ENCODE measurements at regions not wholly inside any gene's neighbourhood (a gene's known extent, or its start where the extent isn't known, plus 50 kb on each side); places are given as distances from the start of the nearest gene placed in this dataset.

DNA sequence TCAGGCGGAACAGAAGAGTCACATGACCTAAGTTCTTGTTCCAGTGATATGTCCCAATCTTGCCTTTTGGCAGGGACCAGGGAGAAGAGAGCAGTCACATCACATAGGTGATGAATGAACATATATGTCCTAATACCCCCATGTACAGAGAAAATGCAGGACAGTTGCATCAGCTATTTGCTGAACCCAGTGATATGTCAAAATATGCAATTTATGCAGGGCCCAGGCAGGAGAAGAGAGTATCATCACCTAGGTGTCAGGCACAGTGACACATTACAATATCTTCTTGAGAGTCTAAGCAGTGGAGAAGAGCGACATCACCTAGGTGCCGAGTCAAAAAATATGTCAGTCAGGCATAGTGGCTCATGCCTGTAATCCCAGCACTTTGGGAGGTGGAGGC, 139.9 kb downstream of the ZNF675 start:
- Mint-ChIP-seq H3K36me3 (ENCODE audit: low read depth) (peaks cover 23% of the 10 kb centered on the region), H3K4me3 (no peak overlapping the region), H3K27me3 (ENCODE audit: insufficient read depth, low read depth, poor library complexity) (peaks cover 5% of the 10 kb centered on the region), H3K27ac (no peak overlapping the region), H3K4me1 (peaks cover 7% of the 10 kb centered on the region), H3K9me3 (peaks cover 64% of the 10 kb centered on the region)
- TF ChIP-seq, protein P1, sequence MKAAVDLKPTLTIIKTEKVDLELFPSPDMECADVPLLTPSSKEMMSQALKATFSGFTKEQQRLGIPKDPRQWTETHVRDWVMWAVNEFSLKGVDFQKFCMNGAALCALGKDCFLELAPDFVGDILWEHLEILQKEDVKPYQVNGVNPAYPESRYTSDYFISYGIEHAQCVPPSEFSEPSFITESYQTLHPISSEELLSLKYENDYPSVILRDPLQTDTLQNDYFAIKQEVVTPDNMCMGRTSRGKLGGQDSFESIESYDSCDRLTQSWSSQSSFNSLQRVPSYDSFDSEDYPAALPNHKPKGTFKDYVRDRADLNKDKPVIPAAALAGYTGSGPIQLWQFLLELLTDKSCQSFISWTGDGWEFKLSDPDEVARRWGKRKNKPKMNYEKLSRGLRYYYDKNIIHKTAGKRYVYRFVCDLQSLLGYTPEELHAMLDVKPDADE (IDR thresholded peaks at IDR 0.05) = no peak
- no peak for TF ChIP-seq CREB1 (CRISPR knock-in tag; IDR thresholded peaks at IDR 0.05; ENCODE audit: low read depth)
- no peak for TF ChIP-seq JUNB (IDR thresholded peaks at IDR 0.05; ENCODE audit: unreplicated experiment)
- no peak for TF ChIP-seq STAT1 (IDR thresholded peaks at IDR 0.05; ENCODE audit: unreplicated experiment)
- no peak for TF ChIP-seq NANOG (IDR thresholded peaks at IDR 0.05; ENCODE audit: borderline replicate concordance)
- TF ChIP-seq, protein P2, sequence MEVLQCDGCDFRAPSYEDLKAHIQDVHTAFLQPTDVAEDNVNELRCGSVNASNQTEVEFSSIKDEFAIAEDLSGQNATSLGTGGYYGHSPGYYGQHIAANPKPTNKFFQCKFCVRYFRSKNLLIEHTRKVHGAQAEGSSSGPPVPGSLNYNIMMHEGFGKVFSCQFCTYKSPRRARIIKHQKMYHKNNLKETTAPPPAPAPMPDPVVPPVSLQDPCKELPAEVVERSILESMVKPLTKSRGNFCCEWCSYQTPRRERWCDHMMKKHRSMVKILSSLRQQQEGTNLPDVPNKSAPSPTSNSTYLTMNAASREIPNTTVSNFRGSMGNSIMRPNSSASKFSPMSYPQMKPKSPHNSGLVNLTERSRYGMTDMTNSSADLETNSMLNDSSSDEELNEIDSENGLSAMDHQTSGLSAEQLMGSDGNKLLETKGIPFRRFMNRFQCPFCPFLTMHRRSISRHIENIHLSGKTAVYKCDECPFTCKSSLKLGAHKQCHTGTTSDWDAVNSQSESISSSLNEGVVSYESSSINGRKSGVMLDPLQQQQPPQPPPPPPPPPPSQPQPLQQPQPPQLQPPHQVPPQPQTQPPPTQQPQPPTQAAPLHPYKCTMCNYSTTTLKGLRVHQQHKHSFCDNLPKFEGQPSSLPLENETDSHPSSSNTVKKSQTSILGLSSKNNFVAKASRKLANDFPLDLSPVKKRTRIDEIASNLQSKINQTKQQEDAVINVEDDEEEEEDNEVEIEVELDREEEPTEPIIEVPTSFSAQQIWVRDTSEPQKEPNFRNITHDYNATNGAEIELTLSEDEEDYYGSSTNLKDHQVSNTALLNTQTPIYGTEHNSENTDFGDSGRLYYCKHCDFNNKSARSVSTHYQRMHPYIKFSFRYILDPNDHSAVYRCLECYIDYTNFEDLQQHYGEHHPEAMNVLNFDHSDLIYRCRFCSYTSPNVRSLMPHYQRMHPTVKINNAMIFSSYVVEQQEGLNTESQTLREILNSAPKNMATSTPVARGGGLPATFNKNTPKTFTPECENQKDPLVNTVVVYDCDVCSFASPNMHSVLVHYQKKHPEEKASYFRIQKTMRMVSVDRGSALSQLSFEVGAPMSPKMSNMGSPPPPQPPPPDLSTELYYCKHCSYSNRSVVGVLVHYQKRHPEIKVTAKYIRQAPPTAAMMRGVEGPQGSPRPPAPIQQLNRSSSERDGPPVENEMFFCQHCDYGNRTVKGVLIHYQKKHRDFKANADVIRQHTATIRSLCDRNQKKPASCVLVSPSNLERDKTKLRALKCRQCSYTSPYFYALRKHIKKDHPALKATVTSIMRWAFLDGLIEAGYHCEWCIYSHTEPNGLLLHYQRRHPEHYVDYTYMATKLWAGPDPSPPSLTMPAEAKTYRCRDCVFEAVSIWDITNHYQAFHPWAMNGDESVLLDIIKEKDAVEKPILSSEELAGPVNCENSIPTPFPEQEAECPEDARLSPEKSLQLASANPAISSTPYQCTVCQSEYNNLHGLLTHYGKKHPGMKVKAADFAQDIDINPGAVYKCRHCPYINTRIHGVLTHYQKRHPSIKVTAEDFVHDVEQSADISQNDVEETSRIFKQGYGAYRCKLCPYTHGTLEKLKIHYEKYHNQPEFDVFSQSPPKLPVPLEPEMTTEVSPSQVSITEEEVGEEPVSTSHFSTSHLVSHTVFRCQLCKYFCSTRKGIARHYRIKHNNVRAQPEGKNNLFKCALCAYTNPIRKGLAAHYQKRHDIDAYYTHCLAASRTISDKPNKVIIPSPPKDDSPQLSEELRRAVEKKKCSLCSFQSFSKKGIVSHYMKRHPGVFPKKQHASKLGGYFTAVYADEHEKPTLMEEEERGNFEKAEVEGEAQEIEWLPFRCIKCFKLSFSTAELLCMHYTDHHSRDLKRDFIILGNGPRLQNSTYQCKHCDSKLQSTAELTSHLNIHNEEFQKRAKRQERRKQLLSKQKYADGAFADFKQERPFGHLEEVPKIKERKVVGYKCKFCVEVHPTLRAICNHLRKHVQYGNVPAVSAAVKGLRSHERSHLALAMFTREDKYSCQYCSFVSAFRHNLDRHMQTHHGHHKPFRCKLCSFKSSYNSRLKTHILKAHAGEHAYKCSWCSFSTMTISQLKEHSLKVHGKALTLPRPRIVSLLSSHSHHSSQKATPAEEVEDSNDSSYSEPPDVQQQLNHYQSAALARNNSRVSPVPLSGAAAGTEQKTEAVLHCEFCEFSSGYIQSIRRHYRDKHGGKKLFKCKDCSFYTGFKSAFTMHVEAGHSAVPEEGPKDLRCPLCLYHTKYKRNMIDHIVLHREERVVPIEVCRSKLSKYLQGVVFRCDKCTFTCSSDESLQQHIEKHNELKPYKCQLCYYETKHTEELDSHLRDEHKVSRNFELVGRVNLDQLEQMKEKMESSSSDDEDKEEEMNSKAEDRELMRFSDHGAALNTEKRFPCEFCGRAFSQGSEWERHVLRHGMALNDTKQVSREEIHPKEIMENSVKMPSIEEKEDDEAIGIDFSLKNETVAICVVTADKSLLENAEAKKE (CRISPR knock-in tag; IDR thresholded peaks at IDR 0.05) = no peak
- TF ChIP-seq, protein P3, sequence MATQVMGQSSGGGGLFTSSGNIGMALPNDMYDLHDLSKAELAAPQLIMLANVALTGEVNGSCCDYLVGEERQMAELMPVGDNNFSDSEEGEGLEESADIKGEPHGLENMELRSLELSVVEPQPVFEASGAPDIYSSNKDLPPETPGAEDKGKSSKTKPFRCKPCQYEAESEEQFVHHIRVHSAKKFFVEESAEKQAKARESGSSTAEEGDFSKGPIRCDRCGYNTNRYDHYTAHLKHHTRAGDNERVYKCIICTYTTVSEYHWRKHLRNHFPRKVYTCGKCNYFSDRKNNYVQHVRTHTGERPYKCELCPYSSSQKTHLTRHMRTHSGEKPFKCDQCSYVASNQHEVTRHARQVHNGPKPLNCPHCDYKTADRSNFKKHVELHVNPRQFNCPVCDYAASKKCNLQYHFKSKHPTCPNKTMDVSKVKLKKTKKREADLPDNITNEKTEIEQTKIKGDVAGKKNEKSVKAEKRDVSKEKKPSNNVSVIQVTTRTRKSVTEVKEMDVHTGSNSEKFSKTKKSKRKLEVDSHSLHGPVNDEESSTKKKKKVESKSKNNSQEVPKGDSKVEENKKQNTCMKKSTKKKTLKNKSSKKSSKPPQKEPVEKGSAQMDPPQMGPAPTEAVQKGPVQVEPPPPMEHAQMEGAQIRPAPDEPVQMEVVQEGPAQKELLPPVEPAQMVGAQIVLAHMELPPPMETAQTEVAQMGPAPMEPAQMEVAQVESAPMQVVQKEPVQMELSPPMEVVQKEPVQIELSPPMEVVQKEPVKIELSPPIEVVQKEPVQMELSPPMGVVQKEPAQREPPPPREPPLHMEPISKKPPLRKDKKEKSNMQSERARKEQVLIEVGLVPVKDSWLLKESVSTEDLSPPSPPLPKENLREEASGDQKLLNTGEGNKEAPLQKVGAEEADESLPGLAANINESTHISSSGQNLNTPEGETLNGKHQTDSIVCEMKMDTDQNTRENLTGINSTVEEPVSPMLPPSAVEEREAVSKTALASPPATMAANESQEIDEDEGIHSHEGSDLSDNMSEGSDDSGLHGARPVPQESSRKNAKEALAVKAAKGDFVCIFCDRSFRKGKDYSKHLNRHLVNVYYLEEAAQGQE (IDR thresholded peaks at IDR 0.05; ENCODE audit: unreplicated experiment) = no peak
- TF ChIP-seq EZH2 (IDR thresholded peaks at IDR 0.05; ENCODE audit: low read depth, unreplicated experiment) = no peak
- no peak for TF ChIP-seq ZNF114 (CRISPR knock-in tag; IDR thresholded peaks at IDR 0.05)
- no peak for TF ChIP-seq EZH2phosphoT487 (IDR thresholded peaks at IDR 0.05; ENCODE audit: unreplicated experiment)
- TF ChIP-seq, protein P4, sequence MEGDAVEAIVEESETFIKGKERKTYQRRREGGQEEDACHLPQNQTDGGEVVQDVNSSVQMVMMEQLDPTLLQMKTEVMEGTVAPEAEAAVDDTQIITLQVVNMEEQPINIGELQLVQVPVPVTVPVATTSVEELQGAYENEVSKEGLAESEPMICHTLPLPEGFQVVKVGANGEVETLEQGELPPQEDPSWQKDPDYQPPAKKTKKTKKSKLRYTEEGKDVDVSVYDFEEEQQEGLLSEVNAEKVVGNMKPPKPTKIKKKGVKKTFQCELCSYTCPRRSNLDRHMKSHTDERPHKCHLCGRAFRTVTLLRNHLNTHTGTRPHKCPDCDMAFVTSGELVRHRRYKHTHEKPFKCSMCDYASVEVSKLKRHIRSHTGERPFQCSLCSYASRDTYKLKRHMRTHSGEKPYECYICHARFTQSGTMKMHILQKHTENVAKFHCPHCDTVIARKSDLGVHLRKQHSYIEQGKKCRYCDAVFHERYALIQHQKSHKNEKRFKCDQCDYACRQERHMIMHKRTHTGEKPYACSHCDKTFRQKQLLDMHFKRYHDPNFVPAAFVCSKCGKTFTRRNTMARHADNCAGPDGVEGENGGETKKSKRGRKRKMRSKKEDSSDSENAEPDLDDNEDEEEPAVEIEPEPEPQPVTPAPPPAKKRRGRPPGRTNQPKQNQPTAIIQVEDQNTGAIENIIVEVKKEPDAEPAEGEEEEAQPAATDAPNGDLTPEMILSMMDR (conservative IDR thresholded peaks at IDR 0.05; ENCODE audit: low read depth in 2 of 2) = no peak
- TF ChIP-seq POLR2AphosphoS5 (IDR thresholded peaks at IDR 0.05; ENCODE audit: low read depth) = no peak
- no peak for TF ChIP-seq ZNF331 (CRISPR knock-in tag; IDR thresholded peaks at IDR 0.05; ENCODE audit: low read depth)
- H3K36me3 ChIP-seq (ENCODE audit: insufficient read depth) = no peaks in the 10 kb centered on the region
- no peak overlapping the region for H3K27ac ChIP-seq (ENCODE audit: low read depth)
- no peak overlapping the region for H2AFZ ChIP-seq
- H3K4me1 ChIP-seq (ENCODE audit: insufficient read depth) = peaks cover 10% of the 10 kb centered on the region
- H3K4me3 ChIP-seq = no peak overlapping the region
- no peaks in the 10 kb centered on the region for H3K27me3 ChIP-seq (ENCODE audit: insufficient read depth)
- peaks cover 16% of the 10 kb centered on the region; the same call in 1 of the 2 replicates for H3K9me2 ChIP-seq (ENCODE audit: insufficient read depth)
- H3K79me2 ChIP-seq (replicated peaks; ENCODE audit: insufficient read depth) = no peaks in the 10 kb centered on the region
- no peak overlapping the region for H3K4me2 ChIP-seq
- DNase-seq (ENCODE audit: low spot score) = no peak
- no peak for ATAC-seq
- no peaks in the 10 kb centered on the region for H4K20me1 ChIP-seq (replicated peaks; ENCODE audit: insufficient read depth)
- H3F3A ChIP-seq (replicated peaks; ENCODE audit: low read depth) = no peaks in the 10 kb centered on the region
